K562 (cell line): ENCODE measurements at regions not wholly inside any gene's neighbourhood (a gene's known extent, or its start where the extent isn't known, plus 50 kb on each side); places are given as distances from the start of the nearest gene placed in this dataset.

Experiments
- ATAC-seq: fragments of 200-7000 bp; cut with Tn5 transposase; 3 replicates; pipeline ENCODE4 v1.9.1; 2020; ENCODE audit warnings: moderate library complexity
- BruUV-seq: library from RNA; stranded (reverse); fragments of 400-500 nt; replicated peaks from 2 replicates; lab custom pipeline; 2021; lab: Mats Ljungman, UMichigan
- CTCF ChIA-PET: fragments of 300-600 bp; formaldehyde crosslinking; extraction: SDS; loops from one replicate; lab custom pipeline; 2021; ENCODE audit warnings: low intra/inter-chr PET ratio; lab: Yijun Ruan, JAX
- POLR2A ChIA-PET: fragments of 300-600, 350-650 bp; sonication (Branson Sonifier 250); formaldehyde crosslinking; extraction: SDS; loops from one replicate; lab custom pipeline; 2021; ENCODE audit warnings: antibody characterized with exemption, inconsistent platforms; lab: Yijun Ruan, JAX
- DNase-seq, 4 experiments: peaks; one replicate each; pipeline versions ENCODE4 v3.0.0 to v3.0.0-alpha.2; 2011 to 2018; ENCODE audit warnings: low spot score in 3 of 4, mixed read lengths in 3 of 4; ENCODE audit errors: extremely low read depth in 1 of 4
- FAIRE-seq: peaks from 2 replicates; lab custom pipeline; 2011; peaks lifted over from hg19 to GRCh38; lab: Jason Lieb, UNC
- H2AFZ ChIP-seq: 2 replicates; pipeline ENCODE4 v1.6.0; 2011; ENCODE audit warnings: low read depth, low read length, control low read depth, inconsistent platforms
- H3K27ac ChIP-seq: fragments of 200-600 bp; 3 replicates; pipeline ENCODE4 v1.8.0; 2011; ENCODE audit warnings: low read depth, mild to moderate bottlenecking, control low read depth, inconsistent platforms, low read length, moderate library complexity, mixed read lengths; ENCODE audit errors: extremely low read depth
- H3K27me3 ChIP-seq, 2 experiments: fragments of 300-600 bp in 1 of 2; 2 replicates in 1 of 2; 3 replicates in 1 of 2; pipeline versions ENCODE4 v1.6.0 to v1.8.0; 2011; ENCODE audit warnings: inconsistent platforms in 2 of 2, low read length in 2 of 2, mild to moderate bottlenecking in 1 of 2, mixed read lengths in 1 of 2, moderate library complexity in 1 of 2; ENCODE audit not compliant: control insufficient read depth in 2 of 2, insufficient read depth in 2 of 2
- H3K36me3 ChIP-seq: fragments of 300-600 bp; 3 replicates; pipeline ENCODE4 v1.8.0; 2011; ENCODE audit warnings: mild to moderate bottlenecking, low read length, inconsistent platforms; ENCODE audit not compliant: control insufficient read depth, insufficient read depth
- H3K4me1 ChIP-seq, 2 experiments: fragments of 200-600 bp in 1 of 2; replicated peaks in 1 of 2; 2 replicates in 1 of 2; 3 replicates in 1 of 2; pipeline versions ENCODE4 v1.5.1 to v1.8.0; 2011; ENCODE audit warnings: inconsistent platforms in 2 of 2, low read length in 2 of 2, mild to moderate bottlenecking in 1 of 2, mixed read lengths in 1 of 2, moderate library complexity in 1 of 2; ENCODE audit not compliant: control insufficient read depth in 2 of 2, insufficient read depth in 2 of 2
- H3K4me2 ChIP-seq: 2 replicates; pipeline ENCODE4 v1.6.1; 2011; ENCODE audit warnings: low read length, control low read depth, inconsistent platforms, mixed read lengths; ENCODE audit not compliant: insufficient read depth
- H3K4me3 ChIP-seq: fragments of 200-600 bp; sonication (generic), shearing (Covaris generic); 2 replicates; pipeline ENCODE4 v1.5.1; 2016; ENCODE audit warnings: control low read depth, inconsistent platforms
- H3K79me2 ChIP-seq: fragments of 200-600 bp; 3 replicates; pipeline ENCODE4 v1.8.0; 2011; ENCODE audit warnings: low read length, inconsistent platforms; ENCODE audit not compliant: control insufficient read depth, insufficient read depth
- H3K9ac ChIP-seq, 2 experiments: 2 replicates each; pipeline versions ENCODE4 v1.6.0 to v1.6.1; 2011; ENCODE audit warnings: low read depth in 2 of 2, low read length in 2 of 2, control low read depth in 1 of 2, inconsistent platforms in 1 of 2, mild to moderate bottlenecking in 1 of 2, mixed read lengths in 1 of 2; ENCODE audit not compliant: insufficient read depth in 1 of 2
- H3K9me1 ChIP-seq: one replicate; pipeline ENCODE4 v1.6.0; 2011; ENCODE audit warnings: inconsistent platforms, mild to moderate bottlenecking, low read length, moderate library complexity; ENCODE audit not compliant: control insufficient read depth, insufficient read depth
- H3K9me3 ChIP-seq: replicated peaks from 2 replicates; pipeline ENCODE4 v1.5.1; 2011; ENCODE audit warnings: low read depth, low read length, inconsistent platforms; ENCODE audit not compliant: control insufficient read depth, insufficient read depth
- H4K20me1 ChIP-seq: replicated peaks from 2 replicates; pipeline ENCODE4 v1.6.1; 2011; ENCODE audit warnings: low read length, inconsistent platforms, mixed read lengths; ENCODE audit not compliant: control insufficient read depth, insufficient read depth
- BDP1 ChIP-seq: IDR thresholded peaks from 3 replicates; pipeline ENCODE4 v1.6.1; 2011; ENCODE audit not compliant: insufficient read length, insufficient read depth
- HDGF ChIP-seq: fragments of 450-650 bp; IDR thresholded peaks from 2 replicates; pipeline ENCODE4 v1.6.1; 2016
- KDM1A ChIP-seq, 2 experiments: fragments of 450-650 bp; IDR thresholded peaks; 2 replicates each; pipeline ENCODE4 v1.6.1; 2016; ENCODE audit warnings: mild to moderate bottlenecking in 2 of 2
- POU5F1 ChIP-seq: fragments of 150-350 bp; IDR thresholded peaks from 2 replicates; pipeline ENCODE4 v1.6.1; 2014; ENCODE audit warnings: borderline replicate concordance, low read length, low read depth, mild to moderate bottlenecking; ENCODE audit not compliant: partially characterized antibody
- RFX7 ChIP-seq: fragments of 250-450 bp; sonication (Bioruptor Pico); IDR thresholded peaks from 2 replicates; pipeline ENCODE4 v1.5.1; 2021; ENCODE audit warnings: mild to moderate bottlenecking
- SRSF3 ChIP-seq: fragments of 200-400 bp; formaldehyde crosslinking; IDR thresholded peaks from 2 replicates; pipeline ENCODE4 v1.6.1; 2016; ENCODE audit warnings: mild to moderate bottlenecking, low read length, moderate library complexity; ENCODE audit not compliant: insufficient read depth
- TFAM ChIP-seq: fragments of 250-450 bp; sonication (Bioruptor Pico); conservative IDR thresholded peaks from 2 replicates; pipeline ENCODE4 v1.5.0; 2021; ENCODE audit warnings: mild to moderate bottlenecking, moderate library complexity
- ZFPM2 ChIP-seq: fragments of 250-450 bp; sonication (Bioruptor Pico); IDR thresholded peaks from 2 replicates; pipeline ENCODE4 v1.5.1; 2022; ENCODE audit warnings: mild to moderate bottlenecking
- ZNF174 ChIP-seq: fragments of 250-450 bp; sonication (Bioruptor Pico); IDR thresholded peaks from 2 replicates; pipeline ENCODE4 v1.4.0; 2020; ENCODE audit warnings: mild to moderate bottlenecking
- ZNF197 ChIP-seq: fragments of 200-800 bp; sonication (Bioruptor generic); IDR thresholded peaks from 2 replicates; pipeline ENCODE4 v1.6.1; 2016; ENCODE audit warnings: low read depth, missing genetic modification characterization, missing compliant biosample characterization
- WGBS: fragments of 100-300 bp; shearing (Covaris generic); methylation state at CpG from one replicate; pipeline ENCODE4 v1.1.6; 2016; ENCODE audit warnings: low coverage, mixed read lengths; ENCODE audit not compliant: insufficient coverage; ENCODE audit errors: missing lambda C conversion rate; 5-methylcytosine and 5-hydroxymethylcytosine counted together
- in situ Hi-C: fragments of 300-500 bp; cut with MboI; formaldehyde crosslinking; loops from 4 replicates; pipeline ENCODE4 v1.15.0; 2018; ENCODE audit warnings: inconsistent platforms, mixed read lengths
- intact Hi-C: fragments of 100-400 bp; cut with micrococcal nuclease; formaldehyde crosslinking; loops from 2 replicates; pipeline ENCODE4 v1.14.2; 2022
- TF ChIP-seq, protein P1 (sequence below): fragments of 200-800 bp; sonication (Bioruptor generic); IDR thresholded peaks from 2 replicates; pipeline ENCODE4 v1.6.1; 2017; ENCODE audit warnings: missing genetic modification characterization, missing compliant biosample characterization
- TF ChIP-seq, protein P2 (sequence below): fragments of 450-650 bp; IDR thresholded peaks from 2 replicates; pipeline ENCODE4 v1.6.1; 2016; ENCODE audit warnings: borderline replicate concordance
- TF ChIP-seq, protein P3 (sequence below): fragments of 250-450 bp; sonication (Bioruptor Pico); IDR thresholded peaks from 2 replicates; pipeline ENCODE4 v1.5.0; 2021
- TF ChIP-seq, protein P4 (sequence below), 2 experiments: IDR thresholded peaks; 2 replicates each; pipeline ENCODE4 v1.6.1; 2012; ENCODE audit warnings: improper control_type of control experiment in 2 of 2, low read depth in 2 of 2, low read length in 2 of 2, borderline replicate concordance in 1 of 2
- TF ChIP-seq, protein P5 (sequence below): IDR thresholded peaks from 2 replicates; pipeline ENCODE4 v1.6.1; 2011; ENCODE audit not compliant: insufficient read length; ENCODE audit errors: extremely low read depth

DNA sequence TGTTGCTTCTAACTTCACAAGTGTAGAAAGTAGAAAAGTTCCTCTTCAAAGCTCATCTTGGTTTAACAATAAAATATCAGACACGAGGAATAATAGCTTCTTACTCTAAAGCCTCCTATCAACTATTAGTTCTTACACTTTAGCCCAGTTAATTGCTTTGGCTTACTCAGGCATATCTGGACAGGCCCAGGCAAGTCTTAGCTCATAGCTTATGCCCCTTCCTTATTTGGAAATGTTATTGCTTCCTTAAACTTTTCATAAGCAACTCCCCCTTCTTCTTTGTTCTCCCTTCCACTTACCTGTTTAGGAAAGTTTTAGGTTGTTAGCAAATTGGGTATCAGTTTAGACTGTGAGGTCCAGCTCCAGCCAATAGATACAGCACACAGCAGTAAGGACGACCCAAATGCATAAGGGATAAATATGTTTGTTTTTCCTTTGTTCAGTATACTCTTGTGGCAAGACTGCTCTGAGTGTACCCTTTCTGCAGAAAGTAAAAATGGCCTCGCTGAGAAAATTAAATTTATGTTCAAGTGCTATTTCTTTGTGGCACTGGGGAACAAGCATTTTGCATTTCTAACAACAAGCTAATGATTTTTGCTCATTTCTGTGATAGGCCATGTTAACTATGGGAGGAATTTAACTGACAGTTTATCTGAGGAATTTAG is 162.1 kb downstream of the SMC2 start:
- in situ Hi-C loops, result no loop called here
- Histone ChIP-seq H3K9me1 (no peaks in the 10 kb centered on the region), H3K9ac (no peak overlapping the region), H3K4me3 (no peak overlapping the region), H4K20me1 (no peaks in the 10 kb centered on the region), H2AFZ (no peak overlapping the region), H3K27ac (no peak overlapping the region), H3K36me3 (no peaks in the 10 kb centered on the region), H3K27me3 (no peaks in the 10 kb centered on the region), H3K9me3 (no peaks in the 10 kb centered on the region; the same call in 1 of the 2 replicates), H3K4me2 (no peak overlapping the region), H3K4me1 (no peaks in the 10 kb centered on the region), H3K79me2 (no peaks in the 10 kb centered on the region)
- BruUV-seq, result no TSS peak
- FAIRE-seq, result no peak
- no peak for DNase-seq
- no peak for ATAC-seq
- CTCF ChIA-PET, result interaction anchor here (0.6 kb wide), 1 partner anchor 697 kb away, joined by 3 read pairs; no protein-coding TSS in a partner anchor
- POLR2A ChIA-PET, result no interaction called here
- intact Hi-C loops, result no loop called here
- WGBS, result 0% methylated on average over 3 of the region's 3 CpGs
- TF ChIP-seq SRSF3, result no peak
- TF ChIP-seq, protein P1, sequence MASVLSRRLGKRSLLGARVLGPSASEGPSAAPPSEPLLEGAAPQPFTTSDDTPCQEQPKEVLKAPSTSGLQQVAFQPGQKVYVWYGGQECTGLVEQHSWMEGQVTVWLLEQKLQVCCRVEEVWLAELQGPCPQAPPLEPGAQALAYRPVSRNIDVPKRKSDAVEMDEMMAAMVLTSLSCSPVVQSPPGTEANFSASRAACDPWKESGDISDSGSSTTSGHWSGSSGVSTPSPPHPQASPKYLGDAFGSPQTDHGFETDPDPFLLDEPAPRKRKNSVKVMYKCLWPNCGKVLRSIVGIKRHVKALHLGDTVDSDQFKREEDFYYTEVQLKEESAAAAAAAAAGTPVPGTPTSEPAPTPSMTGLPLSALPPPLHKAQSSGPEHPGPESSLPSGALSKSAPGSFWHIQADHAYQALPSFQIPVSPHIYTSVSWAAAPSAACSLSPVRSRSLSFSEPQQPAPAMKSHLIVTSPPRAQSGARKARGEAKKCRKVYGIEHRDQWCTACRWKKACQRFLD (CRISPR knock-in tag), result no peak
- TF ChIP-seq, protein P2, sequence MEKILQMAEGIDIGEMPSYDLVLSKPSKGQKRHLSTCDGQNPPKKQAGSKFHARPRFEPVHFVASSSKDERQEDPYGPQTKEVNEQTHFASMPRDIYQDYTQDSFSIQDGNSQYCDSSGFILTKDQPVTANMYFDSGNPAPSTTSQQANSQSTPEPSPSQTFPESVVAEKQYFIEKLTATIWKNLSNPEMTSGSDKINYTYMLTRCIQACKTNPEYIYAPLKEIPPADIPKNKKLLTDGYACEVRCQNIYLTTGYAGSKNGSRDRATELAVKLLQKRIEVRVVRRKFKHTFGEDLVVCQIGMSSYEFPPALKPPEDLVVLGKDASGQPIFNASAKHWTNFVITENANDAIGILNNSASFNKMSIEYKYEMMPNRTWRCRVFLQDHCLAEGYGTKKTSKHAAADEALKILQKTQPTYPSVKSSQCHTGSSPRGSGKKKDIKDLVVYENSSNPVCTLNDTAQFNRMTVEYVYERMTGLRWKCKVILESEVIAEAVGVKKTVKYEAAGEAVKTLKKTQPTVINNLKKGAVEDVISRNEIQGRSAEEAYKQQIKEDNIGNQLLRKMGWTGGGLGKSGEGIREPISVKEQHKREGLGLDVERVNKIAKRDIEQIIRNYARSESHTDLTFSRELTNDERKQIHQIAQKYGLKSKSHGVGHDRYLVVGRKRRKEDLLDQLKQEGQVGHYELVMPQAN, result no peak
- TF ChIP-seq, protein P3, sequence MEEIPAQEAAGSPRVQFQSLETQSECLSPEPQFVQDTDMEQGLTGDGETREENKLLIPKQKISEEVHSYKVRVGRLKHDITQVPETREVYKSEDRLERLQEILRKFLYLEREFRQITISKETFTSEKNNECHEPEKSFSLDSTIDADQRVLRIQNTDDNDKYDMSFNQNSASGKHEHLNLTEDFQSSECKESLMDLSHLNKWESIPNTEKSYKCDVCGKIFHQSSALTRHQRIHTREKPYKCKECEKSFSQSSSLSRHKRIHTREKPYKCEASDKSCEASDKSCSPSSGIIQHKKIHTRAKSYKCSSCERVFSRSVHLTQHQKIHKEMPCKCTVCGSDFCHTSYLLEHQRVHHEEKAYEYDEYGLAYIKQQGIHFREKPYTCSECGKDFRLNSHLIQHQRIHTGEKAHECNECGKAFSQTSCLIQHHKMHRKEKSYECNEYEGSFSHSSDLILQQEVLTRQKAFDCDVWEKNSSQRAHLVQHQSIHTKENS (CRISPR knock-in tag), result no peak
- no peak for TF ChIP-seq POU5F1
- TF ChIP-seq HDGF, result no peak
- TF ChIP-seq, protein P4, sequence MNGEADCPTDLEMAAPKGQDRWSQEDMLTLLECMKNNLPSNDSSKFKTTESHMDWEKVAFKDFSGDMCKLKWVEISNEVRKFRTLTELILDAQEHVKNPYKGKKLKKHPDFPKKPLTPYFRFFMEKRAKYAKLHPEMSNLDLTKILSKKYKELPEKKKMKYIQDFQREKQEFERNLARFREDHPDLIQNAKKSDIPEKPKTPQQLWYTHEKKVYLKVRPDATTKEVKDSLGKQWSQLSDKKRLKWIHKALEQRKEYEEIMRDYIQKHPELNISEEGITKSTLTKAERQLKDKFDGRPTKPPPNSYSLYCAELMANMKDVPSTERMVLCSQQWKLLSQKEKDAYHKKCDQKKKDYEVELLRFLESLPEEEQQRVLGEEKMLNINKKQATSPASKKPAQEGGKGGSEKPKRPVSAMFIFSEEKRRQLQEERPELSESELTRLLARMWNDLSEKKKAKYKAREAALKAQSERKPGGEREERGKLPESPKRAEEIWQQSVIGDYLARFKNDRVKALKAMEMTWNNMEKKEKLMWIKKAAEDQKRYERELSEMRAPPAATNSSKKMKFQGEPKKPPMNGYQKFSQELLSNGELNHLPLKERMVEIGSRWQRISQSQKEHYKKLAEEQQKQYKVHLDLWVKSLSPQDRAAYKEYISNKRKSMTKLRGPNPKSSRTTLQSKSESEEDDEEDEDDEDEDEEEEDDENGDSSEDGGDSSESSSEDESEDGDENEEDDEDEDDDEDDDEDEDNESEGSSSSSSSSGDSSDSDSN (IDR thresholded peaks at IDR 0.05; ENCODE audit: borderline replicate concordance in 1 of 2, low read depth in 2 of 2, low read length in 2 of 2), result no peak
- TF ChIP-seq TFAM (CRISPR knock-in tag), result no peak
- TF ChIP-seq KDM1A (IDR thresholded peaks at IDR 0.05), result no peak
- no peak for TF ChIP-seq ZNF174 (CRISPR knock-in tag)
- TF ChIP-seq ZNF197, result no peak
- no peak for TF ChIP-seq ZFPM2 (CRISPR knock-in tag)
- TF ChIP-seq, protein P5, sequence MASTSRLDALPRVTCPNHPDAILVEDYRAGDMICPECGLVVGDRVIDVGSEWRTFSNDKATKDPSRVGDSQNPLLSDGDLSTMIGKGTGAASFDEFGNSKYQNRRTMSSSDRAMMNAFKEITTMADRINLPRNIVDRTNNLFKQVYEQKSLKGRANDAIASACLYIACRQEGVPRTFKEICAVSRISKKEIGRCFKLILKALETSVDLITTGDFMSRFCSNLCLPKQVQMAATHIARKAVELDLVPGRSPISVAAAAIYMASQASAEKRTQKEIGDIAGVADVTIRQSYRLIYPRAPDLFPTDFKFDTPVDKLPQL, result no peak
- TF ChIP-seq RFX7 (CRISPR knock-in tag), result no peak
- TF ChIP-seq BDP1, result no peak
